Suprapubic skin (tissue), 4 donors: ENCODE measurements at regions not wholly inside any gene's neighbourhood (a gene's known extent, or its start where the extent isn't known, plus 50 kb on each side); places are given as distances from the start of the nearest gene placed in this dataset.
"Not testable (repeated sequence)": the region's sequence is repeated elsewhere in the genome, so short reads cannot be mapped to it uniquely, and the experiment has no call there.

Experiments used
- DNase-seq, 2 donors: peaks; one replicate each; pipeline ENCODE4 v3.0.0-alpha.2; 2019; ENCODE audit warnings: low spot score in 2 of 2
- H3K27ac ChIP-seq: fragments of 200-600 bp; sonication (generic); one replicate; pipeline ENCODE4 v1.5.1; 2019
- H3K27me3 ChIP-seq: fragments of 200-600 bp; sonication (generic); one replicate; pipeline ENCODE4 v1.5.1; 2019
- H3K36me3 ChIP-seq: fragments of 200-600 bp; sonication (generic); one replicate; pipeline ENCODE4 v1.5.1; 2019
- H3K4me1 ChIP-seq: fragments of 200-600 bp; sonication (generic); one replicate; pipeline ENCODE4 v1.5.1; 2019
- H3K4me3 ChIP-seq: fragments of 200-600 bp; sonication (generic); one replicate; pipeline ENCODE4 v1.5.1; 2019; ENCODE audit warnings: mild to moderate bottlenecking
- H3K9me3 ChIP-seq: fragments of 200-600 bp; sonication (generic); one replicate; pipeline ENCODE4 v1.5.1; 2019
- EP300 ChIP-seq: sonication (generic); formaldehyde crosslinking; IDR thresholded peaks from one replicate; pipeline ENCODE4 v1.6.1; 2017; ENCODE audit warnings: antibody characterized with exemption
- POLR2A ChIP-seq, 2 donors: fragments of 450-650 bp; IDR thresholded peaks; one replicate each; pipeline ENCODE4 v1.6.1; 2017; ENCODE audit warnings: antibody characterized with exemption in 2 of 2, mild to moderate bottlenecking in 2 of 2, moderate library complexity in 2 of 2
- POLR2AphosphoS5 ChIP-seq, 3 donors: sonication (generic); formaldehyde crosslinking; IDR thresholded peaks; one replicate each; pipeline ENCODE4 v1.6.1; 2017; ENCODE audit warnings: antibody characterized with exemption in 3 of 3
- WGBS: methylation state at CpG from one replicate; pipeline ENCODE4 v1.1.5; 2018; 5-methylcytosine and 5-hydroxymethylcytosine counted together
- TF ChIP-seq, protein P1 (sequence below), 2 donors: fragments of 200-600 bp in 1 of 2; fragments of 450-650 bp in 1 of 2; sonication (generic) in 1 of 2; IDR thresholded peaks; one replicate each; pipeline ENCODE4 v1.5.1; 2016 to 2019; ENCODE audit warnings: antibody characterized with exemption in 2 of 2, mild to moderate bottlenecking in 1 of 2, moderate library complexity in 1 of 2

DNA sequence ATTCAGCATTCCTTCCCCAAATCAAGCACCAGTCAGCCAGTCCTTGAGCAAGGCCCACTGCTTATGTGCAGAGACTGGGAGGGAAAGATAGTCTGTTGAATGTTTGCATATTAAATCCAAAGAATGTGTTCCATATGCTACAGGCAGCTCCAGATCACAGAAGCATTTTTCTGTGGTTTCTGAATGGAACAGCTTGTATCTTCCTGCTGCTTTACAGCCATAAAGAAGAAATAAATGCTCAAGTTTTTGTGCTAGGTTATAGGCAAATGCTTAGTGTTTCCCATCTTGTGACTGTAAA is 310.3 kb downstream of the TRIM36 start:
- Histone ChIP-seq H3K27ac (no peak overlapping the region), H3K4me1 (no peaks in the 10 kb centered on the region), H3K36me3 (no peaks in the 10 kb centered on the region), H3K4me3 (no peak overlapping the region), H3K9me3 (no peaks in the 10 kb centered on the region), H3K27me3 (no peaks in the 10 kb centered on the region)
- no peak for DNase-seq
- TF ChIP-seq EP300 (no peak), POLR2A (IDR thresholded peaks at IDR 0.05) (no peak), POLR2AphosphoS5 (IDR thresholded peaks at IDR 0.05) (no peak)

DNA sequence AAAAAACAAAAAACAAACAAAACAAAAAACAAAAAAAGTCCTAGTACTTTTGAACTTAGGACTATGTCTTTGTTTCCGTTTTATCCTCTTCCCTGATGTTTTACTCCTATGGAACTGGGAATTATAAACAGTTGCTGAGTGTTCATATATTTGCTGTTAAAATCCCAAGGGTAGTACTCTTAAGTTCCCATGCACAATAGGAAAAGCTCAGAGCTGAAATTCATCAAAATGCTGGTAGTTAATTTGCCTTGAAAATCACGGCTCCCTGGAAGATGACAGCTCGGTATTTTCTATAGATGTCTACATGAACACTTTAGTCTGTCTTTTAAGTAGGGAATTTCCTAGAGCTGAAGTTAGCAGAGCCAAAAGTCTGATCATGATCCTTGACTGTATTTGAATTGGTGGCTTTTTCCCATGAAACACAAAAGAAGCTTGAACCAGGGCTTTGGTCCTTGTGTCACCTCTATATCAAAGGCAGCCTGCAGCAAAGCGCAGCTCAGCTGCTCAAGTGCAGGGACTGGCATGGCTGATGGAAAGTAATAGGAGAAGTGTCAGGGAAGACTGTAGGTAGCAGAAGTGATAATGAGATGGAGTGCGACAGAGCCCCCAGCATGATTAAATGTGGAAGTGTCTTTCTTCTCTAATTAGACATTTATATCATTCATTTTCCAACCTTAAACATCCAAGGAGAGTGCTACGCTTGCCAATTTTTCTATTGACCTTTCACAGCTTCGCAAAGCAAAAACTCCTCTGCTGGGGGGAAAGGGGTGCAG is 310.9 kb downstream of the TRIM36 start:
- H3K27ac ChIP-seq = no peak overlapping the region

GRCh38 chr5:114857941-114858551 is 311.7 kb downstream of the TRIM36 start:
- no peak for DNase-seq
- Histone ChIP-seq H3K9me3 (no peaks in the 10 kb centered on the region), H3K36me3 (no peaks in the 10 kb centered on the region), H3K4me3 (no peak overlapping the region), H3K4me1 (no peaks in the 10 kb centered on the region), H3K27me3 (no peaks in the 10 kb centered on the region), H3K27ac (no peak overlapping the region)
- WGBS = 63% methylated on average over 22 of the region's 22 CpGs
- TF ChIP-seq POLR2A (IDR thresholded peaks at IDR 0.05) = no peak
- TF ChIP-seq, protein P1, sequence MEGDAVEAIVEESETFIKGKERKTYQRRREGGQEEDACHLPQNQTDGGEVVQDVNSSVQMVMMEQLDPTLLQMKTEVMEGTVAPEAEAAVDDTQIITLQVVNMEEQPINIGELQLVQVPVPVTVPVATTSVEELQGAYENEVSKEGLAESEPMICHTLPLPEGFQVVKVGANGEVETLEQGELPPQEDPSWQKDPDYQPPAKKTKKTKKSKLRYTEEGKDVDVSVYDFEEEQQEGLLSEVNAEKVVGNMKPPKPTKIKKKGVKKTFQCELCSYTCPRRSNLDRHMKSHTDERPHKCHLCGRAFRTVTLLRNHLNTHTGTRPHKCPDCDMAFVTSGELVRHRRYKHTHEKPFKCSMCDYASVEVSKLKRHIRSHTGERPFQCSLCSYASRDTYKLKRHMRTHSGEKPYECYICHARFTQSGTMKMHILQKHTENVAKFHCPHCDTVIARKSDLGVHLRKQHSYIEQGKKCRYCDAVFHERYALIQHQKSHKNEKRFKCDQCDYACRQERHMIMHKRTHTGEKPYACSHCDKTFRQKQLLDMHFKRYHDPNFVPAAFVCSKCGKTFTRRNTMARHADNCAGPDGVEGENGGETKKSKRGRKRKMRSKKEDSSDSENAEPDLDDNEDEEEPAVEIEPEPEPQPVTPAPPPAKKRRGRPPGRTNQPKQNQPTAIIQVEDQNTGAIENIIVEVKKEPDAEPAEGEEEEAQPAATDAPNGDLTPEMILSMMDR (IDR thresholded peaks at IDR 0.05) = no peak
- no peak for TF ChIP-seq EP300

More for the DNA sequence above, 310.9 kb downstream of the TRIM36 start:
- H3K27me3 ChIP-seq = no peaks in the 10 kb centered on the region
- H3K4me1 ChIP-seq = no peaks in the 10 kb centered on the region
- H3K4me3 ChIP-seq = no peak overlapping the region
- H3K9me3 ChIP-seq = no peaks in the 10 kb centered on the region
- no peaks in the 10 kb centered on the region for H3K36me3 ChIP-seq
- TF ChIP-seq, protein P1 (IDR thresholded peaks at IDR 0.05) = no peak
- TF ChIP-seq POLR2A (IDR thresholded peaks at IDR 0.05) (no peak), EP300 (no peak), POLR2AphosphoS5 (IDR thresholded peaks at IDR 0.05) (no peak)
- 77% methylated on average over 7 of the region's 7 CpGs for WGBS
- DNase-seq = no peak

GRCh38 chr5:114844711-114845110 is 325.0 kb downstream of the TRIM36 start:
- not testable (repeated sequence) for H3K27ac ChIP-seq, DNase-seq, H3K4me3 ChIP-seq, H3K36me3 ChIP-seq, H3K27me3 ChIP-seq, H3K4me1 ChIP-seq
- H3K9me3 ChIP-seq = peaks cover 19% of the 10 kb centered on the region
- 91% methylated on average over 9 of the region's 9 CpGs for WGBS

DNA sequence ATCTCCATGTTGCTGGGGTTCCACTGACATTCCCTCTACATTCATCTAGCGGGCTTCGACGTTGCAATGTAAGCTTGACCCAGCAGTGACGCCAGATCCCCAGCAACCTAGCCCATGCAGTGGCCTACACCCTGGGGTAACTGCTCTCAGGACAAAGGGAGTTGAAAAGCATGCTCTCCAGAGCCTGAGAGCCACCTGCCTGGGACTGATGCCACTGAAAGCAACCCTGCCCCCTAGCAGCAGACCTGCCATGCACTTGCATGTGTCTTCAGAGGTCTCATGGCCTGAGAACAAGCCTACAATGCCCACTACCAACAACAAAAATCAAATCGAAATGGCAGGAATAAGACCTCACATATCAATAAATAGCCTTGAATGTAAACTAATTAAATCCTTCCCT is 330.3 kb downstream of the TRIM36 start:
- no peak for DNase-seq
- Histone ChIP-seq H3K9me3 (peaks cover 8% of the 10 kb centered on the region), H3K4me3 (no peak overlapping the region), H3K4me1 (no peaks in the 10 kb centered on the region), H3K27me3 (no peaks in the 10 kb centered on the region), H3K27ac (no peak overlapping the region), H3K36me3 (no peaks in the 10 kb centered on the region)
- WGBS = 84% methylated on average over 5 of the region's 5 CpGs
- TF ChIP-seq POLR2A (IDR thresholded peaks at IDR 0.05) (no peak), EP300 (no peak), POLR2AphosphoS5 (IDR thresholded peaks at IDR 0.05) (no peak)
- TF ChIP-seq, protein P1 (IDR thresholded peaks at IDR 0.05) = no peak

- Histone ChIP-seq H3K27ac (no peak overlapping the region), H3K36me3 (no peaks in the 10 kb centered on the region), H3K27me3 (no peaks in the 10 kb centered on the region), H3K4me3 (no peak overlapping the region), H3K4me1 (no peaks in the 10 kb centered on the region), H3K9me3 (peaks cover 4% of the 10 kb centered on the region)
- no peak for DNase-seq
- TF ChIP-seq EP300 (no peak), POLR2A (IDR thresholded peaks at IDR 0.05) (no peak), POLR2AphosphoS5 (IDR thresholded peaks at IDR 0.05) (no peak)
- TF ChIP-seq, protein P1 (IDR thresholded peaks at IDR 0.05) = no peak
- WGBS = 73% methylated on average over 2 of the region's 2 CpGs
These were observed 330.8 kb downstream of the TRIM36 start for GRCh38 chr5:114838937-114839336.
